Activated CD8-positive, alpha-beta memory T cell treated with anti-CD3 and anti-CD28 coated beads, Interleukin-2, amount 10 ng/mL, durations not matched to agents 7 days and 5 days (primary cell): ENCODE measurements at regions not wholly inside any gene's neighbourhood (a gene's known extent, or its start where the extent isn't known, plus 50 kb on each side); places are given as distances from the start of the nearest gene placed in this dataset.
"Not testable (repeated sequence)": the region's sequence is repeated elsewhere in the genome, so short reads cannot be mapped to it uniquely, and the experiment has no call there.

Experiments used
- ATAC-seq: fragments of 150-1000 bp; cut with Tn5 transposase; one replicate; pipeline ENCODE4 v1.10.0; 2021; ENCODE audit warnings: moderate library complexity
- CTCF ChIA-PET: fragments of 350-600 bp; sonication (Branson Sonifier 250); formaldehyde crosslinking; loops from one replicate; lab custom pipeline; 2021; ENCODE audit warnings: antibody characterized with exemption; lab: Charles Lee
- DNase-seq: peaks from one replicate; pipeline ENCODE4 v3.0.0-alpha.2; 2020
- H3K27ac Mint-ChIP-seq: one replicate; pipeline ENCODE4 v1.8.0; 2021; ENCODE audit warnings: mild to moderate bottlenecking, mixed read lengths
- H3K27me3 Mint-ChIP-seq: one replicate; pipeline ENCODE4 v1.8.0; 2021; ENCODE audit warnings: mixed read lengths
- H3K36me3 Mint-ChIP-seq: one replicate; pipeline ENCODE4 v1.8.0; 2021; ENCODE audit warnings: mild to moderate bottlenecking, mixed read lengths
- H3K4me1 Mint-ChIP-seq: one replicate; pipeline ENCODE4 v1.8.0; 2021; ENCODE audit warnings: mixed read lengths
- H3K4me3 Mint-ChIP-seq: one replicate; pipeline ENCODE4 v1.8.0; 2021; ENCODE audit warnings: mild to moderate bottlenecking, moderate library complexity, mixed read lengths
- H3K9me3 Mint-ChIP-seq: one replicate; pipeline ENCODE4 v1.8.0; 2022; ENCODE audit warnings: low read depth, mixed read lengths

DNA sequence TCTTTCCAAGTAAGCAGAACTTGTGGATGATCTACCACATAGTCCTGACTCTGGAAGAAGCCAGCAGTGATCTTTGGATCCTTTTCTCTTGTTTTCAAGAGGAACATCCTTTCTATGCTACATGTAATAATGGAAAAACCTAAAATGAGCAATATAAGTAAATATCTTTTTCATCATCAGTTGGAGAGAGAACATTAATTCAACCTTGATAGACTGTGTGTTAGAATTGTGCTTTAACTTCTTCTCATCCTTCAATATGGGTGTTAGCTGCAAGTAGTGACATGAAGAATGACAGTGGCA is 65.6 kb upstream of the IFNGR1 start:
- Mint-ChIP-seq H3K27me3 (peaks cover 17% of the 10 kb centered on the region), H3K4me3 (no peak overlapping the region), H3K36me3 (no peaks in the 10 kb centered on the region), H3K9me3 (no peaks in the 10 kb centered on the region), H3K4me1 (peaks cover 7% of the 10 kb centered on the region), H3K27ac (no peak overlapping the region)
- DNase-seq: no peak
- ATAC-seq: no peak
- CTCF ChIA-PET: interaction anchor here (2.1 kb wide), 1 partner anchor 190 kb away, joined by 4 read pairs; no protein-coding TSS in a partner anchor

DNA sequence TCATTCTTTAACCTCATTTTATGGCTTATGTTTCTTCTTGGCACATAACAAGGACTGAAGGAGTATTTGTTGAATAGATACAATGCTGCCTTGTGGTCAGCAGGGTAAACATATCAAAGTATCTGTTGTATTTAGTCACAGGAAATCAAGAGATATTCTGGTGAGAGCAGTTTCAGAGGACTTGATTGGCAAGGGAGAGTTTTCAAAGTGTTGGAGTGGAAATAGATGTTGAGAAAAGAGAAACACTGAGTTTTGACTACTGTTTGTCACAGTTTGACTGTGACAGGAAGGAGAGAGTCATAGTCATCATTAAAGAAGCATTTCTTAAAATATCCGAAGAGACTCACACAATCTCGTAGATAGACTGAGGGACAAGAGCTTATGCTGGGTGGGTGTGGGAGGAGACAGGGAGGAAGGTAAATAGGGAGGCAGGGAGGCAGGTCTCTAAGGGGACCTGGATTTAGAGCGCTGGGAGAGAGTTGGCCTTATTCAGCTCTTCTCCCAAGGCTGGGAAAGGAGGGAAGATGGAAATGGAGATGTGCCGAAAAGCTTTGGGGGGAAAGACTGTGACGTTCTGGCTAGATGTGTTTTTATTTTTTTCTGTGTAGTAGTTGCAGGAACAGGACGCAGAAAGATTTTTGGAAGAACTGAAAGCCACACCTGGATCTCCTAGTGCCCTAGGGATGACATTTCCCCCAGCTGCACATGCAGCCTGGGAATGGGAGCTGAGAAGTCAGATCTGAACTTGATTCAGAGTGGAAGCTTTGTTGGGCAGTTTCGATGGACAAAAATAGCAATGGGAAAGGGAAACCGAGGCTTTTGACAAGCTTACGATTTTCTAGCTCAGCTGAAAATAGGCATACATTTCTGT is 65.0 kb upstream of the IFNGR1 start:
- H3K27me3 Mint-ChIP-seq: peaks cover 22% of the 10 kb centered on the region
- peaks cover 7% of the 10 kb centered on the region for H3K4me1 Mint-ChIP-seq
- ATAC-seq (peak; percentile 78), DNase-seq (no peak)
- CTCF ChIA-PET: interaction anchor here (0.7 to 2.1 kb wide), 2 partner anchors 45 to 189 kb away, joined by 3 to 4 read pairs; no protein-coding TSS in a partner anchor
- H3K36me3 Mint-ChIP-seq: no peaks in the 10 kb centered on the region
- no peak overlapping the region for H3K4me3 Mint-ChIP-seq
- H3K9me3 Mint-ChIP-seq: no peaks in the 10 kb centered on the region
- no peak overlapping the region for H3K27ac Mint-ChIP-seq

DNA sequence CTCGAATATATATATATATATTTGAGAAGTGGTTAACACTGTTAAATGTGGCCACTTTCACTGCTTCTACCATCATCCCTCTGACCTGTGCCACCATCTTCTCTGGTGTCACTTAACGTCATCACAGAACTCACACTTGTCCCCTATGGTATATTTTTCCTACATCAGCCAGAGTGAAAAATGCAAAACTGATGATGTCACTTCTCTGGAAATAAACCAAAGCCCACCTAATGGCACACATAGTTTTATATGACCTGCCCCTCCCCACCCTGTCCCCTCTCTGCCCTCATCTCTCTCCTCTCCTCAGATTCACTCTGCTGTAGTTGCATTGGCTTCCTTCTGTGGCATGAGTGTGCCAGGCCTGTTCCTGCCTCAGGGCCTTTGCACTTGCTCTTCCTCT is 63.9 kb upstream of the IFNGR1 start:
- ATAC-seq (no peak), DNase-seq (no peak)
- no peak overlapping the region for H3K4me3 Mint-ChIP-seq
- H3K27ac Mint-ChIP-seq: no peak overlapping the region
- H3K4me1 Mint-ChIP-seq: peaks cover 7% of the 10 kb centered on the region
- no peaks in the 10 kb centered on the region for H3K36me3 Mint-ChIP-seq
- H3K27me3 Mint-ChIP-seq: peaks cover 21% of the 10 kb centered on the region
- CTCF ChIA-PET: interaction anchor here (0.7 kb wide), 1 partner anchor 44 kb away, joined by 3 read pairs; no protein-coding TSS in a partner anchor
- H3K9me3 Mint-ChIP-seq: no peaks in the 10 kb centered on the region

DNA sequence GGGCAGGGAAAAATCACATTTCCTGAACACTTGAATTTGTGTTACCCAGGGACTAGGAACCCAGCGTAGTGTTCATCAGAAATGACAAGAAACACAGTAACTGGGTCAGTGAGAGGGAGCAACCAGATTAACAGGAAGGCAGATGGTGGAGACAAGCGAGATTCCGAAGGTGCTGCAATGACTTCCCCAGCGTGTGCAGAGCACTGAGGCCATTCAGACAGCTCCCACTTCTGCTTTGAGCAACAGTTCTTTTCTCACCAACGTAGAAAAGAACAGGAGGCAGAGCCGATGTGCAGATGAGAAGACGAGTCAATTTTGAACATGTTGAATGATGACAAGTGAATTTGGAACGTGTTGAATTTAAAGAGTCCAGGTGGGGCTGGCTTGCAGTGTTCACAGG is 63.1 kb upstream of the IFNGR1 start:
- CTCF ChIA-PET: no interaction called here
- peaks cover 22% of the 10 kb centered on the region for H3K27me3 Mint-ChIP-seq
- peaks cover 7% of the 10 kb centered on the region for H3K4me1 Mint-ChIP-seq
- no peaks in the 10 kb centered on the region for H3K9me3 Mint-ChIP-seq
- no peak overlapping the region for H3K4me3 Mint-ChIP-seq
- ATAC-seq (no peak), DNase-seq (no peak)
- H3K27ac Mint-ChIP-seq: no peak overlapping the region
- H3K36me3 Mint-ChIP-seq: no peaks in the 10 kb centered on the region

DNA sequence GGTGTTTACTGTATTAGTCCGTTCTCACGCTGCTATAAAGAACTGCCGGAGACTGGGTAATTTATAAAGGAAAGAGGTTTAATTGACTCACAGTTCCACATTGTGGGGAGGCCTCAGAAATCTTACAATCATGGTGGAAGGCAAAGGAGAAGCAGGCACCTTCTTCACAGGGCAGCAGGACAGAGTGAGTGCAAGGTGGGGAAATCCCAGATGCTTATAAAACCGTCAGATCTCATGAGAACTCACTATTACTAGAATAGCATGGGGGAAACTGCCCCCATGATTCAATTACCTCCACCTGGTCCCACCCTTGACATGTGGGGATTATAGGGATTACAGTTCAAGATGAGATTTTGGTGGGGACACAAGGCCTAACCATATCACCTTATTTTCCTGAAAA is 60.1 kb upstream of the IFNGR1 start:
- peaks cover 23% of the 10 kb centered on the region for H3K27me3 Mint-ChIP-seq
- H3K27ac Mint-ChIP-seq, ATAC-seq, H3K4me3 Mint-ChIP-seq, H3K9me3 Mint-ChIP-seq, CTCF ChIA-PET, H3K4me1 Mint-ChIP-seq, DNase-seq, H3K36me3 Mint-ChIP-seq: not testable (repeated sequence)

DNA sequence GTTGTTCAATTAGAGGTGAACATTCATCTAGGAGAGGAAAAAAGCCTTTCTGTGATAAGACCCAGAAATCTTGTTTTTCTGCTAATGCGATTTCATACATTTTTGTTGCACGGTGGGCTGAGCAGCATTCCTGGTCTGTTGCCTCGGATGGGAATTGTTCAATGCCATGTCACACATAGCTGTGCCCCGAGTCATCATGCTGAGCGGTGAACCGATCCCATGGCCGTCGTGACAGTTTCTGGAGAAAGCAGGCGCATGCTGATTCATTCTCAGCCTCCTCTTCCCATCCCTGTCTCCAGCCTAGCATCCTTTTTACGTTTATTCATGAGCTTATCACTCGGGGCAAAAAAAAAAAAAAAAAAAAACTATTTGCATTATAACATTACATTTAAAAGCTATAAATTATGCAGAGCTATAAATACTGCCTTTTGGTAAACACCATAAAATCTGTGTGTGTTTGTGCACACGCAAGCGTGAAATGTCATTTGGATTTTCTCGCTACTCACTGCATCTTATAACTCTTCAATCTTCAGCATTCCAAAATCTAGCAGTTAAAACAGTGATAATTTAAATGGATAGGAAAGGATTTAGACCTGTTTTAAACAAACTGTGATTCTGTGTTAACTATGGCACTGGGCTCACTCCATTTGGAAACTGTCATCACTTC is 58.9 kb upstream of the IFNGR1 start:
- CTCF ChIA-PET: interaction anchor here (1.3 to 1.8 kb wide), 2 partner anchors 16 to 36 kb away, joined by 3 to 6 read pairs; no protein-coding TSS in a partner anchor
- no peak overlapping the region for H3K4me3 Mint-ChIP-seq
- ATAC-seq: no peak
- no peak for DNase-seq
- no peak overlapping the region for H3K27ac Mint-ChIP-seq
- H3K36me3 Mint-ChIP-seq: no peaks in the 10 kb centered on the region
- H3K27me3 Mint-ChIP-seq: peaks cover 27% of the 10 kb centered on the region
- H3K4me1 Mint-ChIP-seq: no peaks in the 10 kb centered on the region
- no peaks in the 10 kb centered on the region for H3K9me3 Mint-ChIP-seq

DNA sequence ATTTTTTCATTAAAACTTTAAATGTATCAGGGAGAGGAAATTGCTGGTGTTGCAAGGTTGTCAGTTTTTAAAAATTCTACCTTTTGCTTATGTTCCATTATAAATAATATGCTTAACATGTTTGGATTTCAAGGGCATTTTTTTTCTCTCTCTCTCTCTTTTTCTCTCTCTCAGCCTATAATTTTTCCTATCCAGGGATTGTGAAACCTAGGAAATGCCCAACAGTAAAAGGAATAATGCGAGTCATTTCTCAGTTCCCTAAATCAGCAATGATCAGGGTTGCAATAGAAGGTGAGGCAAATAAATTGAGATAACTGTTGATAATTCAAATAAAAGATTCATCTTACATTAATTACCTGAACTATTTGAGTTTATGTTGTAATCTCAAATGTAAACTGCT is 53.2 kb upstream of the IFNGR1 start:
- Mint-ChIP-seq H3K27me3 (peaks cover 32% of the 10 kb centered on the region), H3K4me1 (peaks cover 10% of the 10 kb centered on the region), H3K4me3 (no peak overlapping the region), H3K36me3 (no peaks in the 10 kb centered on the region), H3K27ac (no peak overlapping the region), H3K9me3 (no peaks in the 10 kb centered on the region)
- ATAC-seq (no peak), DNase-seq (no peak)
- CTCF ChIA-PET: interaction anchor here (0.8 to 3.2 kb wide), 4 partner anchors 42 to 369 kb away, joined by 4 to 24 read pairs (median 6); no protein-coding TSS in a partner anchor

DNA sequence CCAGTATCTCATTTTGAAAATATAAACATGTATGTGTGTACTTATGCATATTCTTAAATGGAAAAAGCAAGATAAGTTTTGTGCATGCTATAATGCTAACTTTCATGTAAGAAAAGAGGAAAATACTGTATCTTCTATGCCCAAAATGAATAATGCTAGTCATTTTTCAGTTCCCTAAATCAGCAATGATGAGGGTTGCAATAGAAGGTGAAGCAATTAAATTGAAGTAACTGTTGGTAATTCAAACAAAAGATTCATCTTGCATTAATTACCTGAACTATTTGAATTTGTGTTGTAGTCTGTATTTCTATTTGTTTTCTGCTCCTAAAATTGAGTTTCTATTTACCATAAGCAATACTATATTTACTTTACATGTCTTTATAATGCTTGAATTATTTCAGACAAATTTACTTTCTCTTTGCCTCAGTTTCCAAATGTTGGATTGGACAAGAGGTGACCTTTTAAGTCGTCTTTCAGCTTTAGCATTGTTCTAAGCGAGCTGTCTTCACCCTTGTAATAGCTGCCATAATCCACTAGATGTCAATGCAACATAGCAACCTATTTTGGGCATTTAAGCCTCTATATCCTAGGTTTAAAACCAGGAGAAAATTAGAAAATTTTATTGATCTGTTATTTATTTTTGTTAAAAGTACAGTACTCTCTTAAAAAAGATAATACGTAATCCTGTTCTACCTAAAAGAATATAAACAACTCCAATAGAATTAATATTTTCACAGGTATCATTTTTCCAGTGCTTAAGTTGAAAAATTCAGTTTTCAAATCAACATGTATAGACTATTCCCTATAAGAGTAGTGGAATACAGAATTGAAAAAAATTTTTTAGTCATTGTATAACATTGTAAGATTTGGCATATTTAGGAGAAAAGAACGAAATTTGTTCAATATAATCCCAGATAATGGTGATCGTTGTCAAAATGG is 52.3 kb upstream of the IFNGR1 start:
- Mint-ChIP-seq H3K9me3 (no peaks in the 10 kb centered on the region), H3K36me3 (no peaks in the 10 kb centered on the region), H3K27me3 (peaks cover 29% of the 10 kb centered on the region), H3K4me3 (no peak overlapping the region), H3K27ac (no peak overlapping the region), H3K4me1 (peaks cover 10% of the 10 kb centered on the region)
- DNase-seq: no peak
- peak; percentile 49 for ATAC-seq
- CTCF ChIA-PET: interaction anchor here (0.7 to 3.2 kb wide), 11 partner anchors 11 to 370 kb away, joined by 3 to 24 read pairs (median 4); no protein-coding TSS in a partner anchor

DNA sequence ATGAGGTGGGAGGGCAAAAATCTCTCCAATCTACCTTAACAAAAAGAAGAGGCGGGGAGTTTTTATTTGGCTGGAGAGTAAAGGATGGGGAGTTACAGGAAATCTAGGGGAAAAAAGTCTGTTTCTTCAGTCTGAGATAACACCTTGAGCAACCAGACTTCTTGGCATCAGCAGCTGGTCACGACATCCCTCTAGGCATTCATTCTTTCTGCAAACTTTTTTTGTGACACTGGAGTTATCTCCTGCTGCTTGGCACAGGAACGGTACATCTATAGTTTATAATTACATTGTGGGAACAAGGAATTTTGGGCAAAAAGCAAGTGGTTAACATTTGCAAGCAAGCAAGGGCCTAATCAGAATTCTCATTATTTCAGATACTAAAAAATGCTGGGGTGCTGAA is 50.6 kb upstream of the IFNGR1 start:
- Mint-ChIP-seq H3K9me3 (no peaks in the 10 kb centered on the region), H3K27me3 (peaks cover 40% of the 10 kb centered on the region), H3K36me3 (no peaks in the 10 kb centered on the region), H3K27ac (no peak overlapping the region), H3K4me1 (peaks cover 10% of the 10 kb centered on the region), H3K4me3 (no peak overlapping the region)
- DNase-seq: no peak
- ATAC-seq: no peak
- CTCF ChIA-PET: interaction anchor here (0.7 to 3.2 kb wide), 5 partner anchors 26 to 176 kb away, joined by 3 to 24 read pairs (median 3); no protein-coding TSS in a partner anchor

DNA sequence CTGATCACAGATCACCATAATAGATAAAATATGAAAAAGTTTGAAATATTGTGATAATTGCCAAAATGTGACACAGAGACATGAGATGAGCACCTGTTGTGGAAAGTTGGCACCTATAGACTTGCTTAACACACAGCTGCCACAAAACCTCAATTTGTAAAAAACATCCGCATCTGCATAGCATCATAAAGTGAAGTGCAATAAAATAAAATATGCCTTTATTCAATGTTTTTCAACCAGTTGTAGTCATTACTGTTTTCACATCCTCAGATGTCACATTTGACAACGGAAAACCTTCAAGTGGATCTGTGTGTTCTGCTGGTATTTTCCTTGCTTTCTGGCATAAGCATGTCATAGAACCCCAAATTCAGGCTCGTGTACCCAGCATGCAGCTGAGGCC is 50.2 kb upstream of the IFNGR1 start:
- H3K4me1 Mint-ChIP-seq: peaks cover 10% of the 10 kb centered on the region
- no peak overlapping the region for H3K4me3 Mint-ChIP-seq
- no peaks in the 10 kb centered on the region for H3K36me3 Mint-ChIP-seq
- no peaks in the 10 kb centered on the region for H3K9me3 Mint-ChIP-seq
- CTCF ChIA-PET: interaction anchor here (0.7 to 3.2 kb wide), 4 partner anchors 26 to 175 kb away, joined by 3 to 24 read pairs (median 3); no protein-coding TSS in a partner anchor
- H3K27ac Mint-ChIP-seq: no peak overlapping the region
- peaks cover 41% of the 10 kb centered on the region for H3K27me3 Mint-ChIP-seq
- DNase-seq (no peak), ATAC-seq (no peak)
